ENCODE measurements at regions not wholly inside any gene's neighbourhood (a gene's known extent, or its start where the extent isn't known, plus 50 kb on each side); places are given as distances from the start of the nearest gene placed in this dataset.
"Not testable (repeated sequence)": the region's sequence is repeated elsewhere in the genome, so short reads cannot be mapped to it uniquely, and the experiment has no call there.

DNA sequence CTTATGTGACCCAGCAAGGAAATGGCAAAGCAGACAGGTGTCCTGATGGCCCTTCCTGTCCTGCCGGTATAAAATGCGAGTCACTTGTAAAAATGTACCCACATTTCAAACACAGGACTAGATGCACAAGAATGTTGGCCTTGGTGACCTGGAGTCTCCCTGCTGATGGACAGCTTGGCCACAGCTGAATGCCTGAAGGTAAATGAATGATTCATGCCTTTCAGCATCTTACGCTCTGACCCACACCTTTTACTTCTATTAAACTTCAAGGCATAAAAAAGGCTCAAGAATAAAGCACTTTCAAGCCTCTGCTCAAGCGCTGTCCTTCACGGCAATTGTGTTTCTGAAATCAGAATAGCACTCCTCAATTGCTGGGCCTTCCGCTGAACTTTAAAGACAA is 228.0 kb upstream of the SLCO3A1 start:
- DNase-seq = no peak

DNA sequence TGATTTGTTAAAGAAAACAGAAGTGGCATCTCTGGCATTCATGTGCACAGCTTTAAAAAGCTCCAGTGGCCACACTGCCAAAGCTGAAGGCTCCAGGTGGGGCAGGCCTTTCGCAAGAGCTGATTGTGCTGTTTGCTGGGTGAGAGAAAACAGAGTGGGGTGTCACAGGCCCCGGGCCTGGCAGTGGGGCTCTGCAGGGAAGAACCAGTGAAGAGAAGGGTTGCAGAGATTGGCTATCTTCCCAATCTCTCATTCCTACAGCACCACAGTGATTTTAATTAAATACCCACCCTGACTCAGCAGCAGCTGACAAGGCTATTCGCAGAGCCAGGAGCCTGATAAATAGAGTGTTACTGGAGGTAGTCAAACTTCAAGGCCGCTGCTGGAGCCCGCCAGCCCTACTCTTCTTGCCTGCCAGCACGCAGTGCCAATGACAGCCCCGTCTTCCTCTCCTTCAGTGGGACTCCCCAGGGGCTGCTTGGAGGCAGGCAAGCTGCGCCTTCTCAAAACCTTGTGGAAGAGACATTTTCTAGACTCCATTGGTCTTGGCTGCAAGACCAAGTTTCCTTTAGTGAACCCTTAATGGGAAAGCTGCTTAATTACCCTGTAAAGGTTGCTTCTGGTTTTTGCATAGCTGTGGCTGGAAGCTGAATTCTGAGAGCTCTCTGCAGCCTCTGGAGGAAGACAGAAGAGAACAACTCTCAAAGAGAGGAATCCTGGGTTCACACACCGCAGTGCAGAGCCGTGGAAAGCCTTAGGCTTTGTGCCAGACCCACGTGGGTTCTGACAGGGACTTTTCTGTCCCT is 225.8 kb upstream of the SLCO3A1 start:
- DNase-seq = no peak

- DNase-seq = no peak
Observed at GRCh38 chr15:91630090-91630489, 223.4 kb upstream of the SLCO3A1 start.

- no peak for DNase-seq
Observed at GRCh38 chr15:91632176-91632575, 221.3 kb upstream of the SLCO3A1 start.

DNA sequence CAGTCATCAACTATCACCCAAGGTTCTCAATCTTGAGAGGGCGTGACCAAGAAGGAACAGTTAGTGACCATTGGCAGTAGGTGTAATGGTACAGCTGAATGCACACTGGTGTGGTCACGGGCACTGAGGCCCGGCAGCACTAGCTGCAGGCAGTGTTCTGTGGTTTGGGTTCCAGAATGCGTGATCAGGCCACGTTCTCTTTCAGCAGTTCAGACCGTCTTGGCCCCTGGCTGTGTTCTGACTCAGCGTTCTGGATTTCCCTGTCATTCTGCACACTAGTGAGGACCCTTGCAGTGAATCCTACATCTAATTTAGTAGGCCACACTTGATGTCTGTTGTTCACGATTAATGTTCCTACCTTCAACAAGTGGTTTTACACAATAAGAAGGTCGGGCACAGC is 220.5 kb upstream of the SLCO3A1 start:
- DNase-seq = no peak

DNA sequence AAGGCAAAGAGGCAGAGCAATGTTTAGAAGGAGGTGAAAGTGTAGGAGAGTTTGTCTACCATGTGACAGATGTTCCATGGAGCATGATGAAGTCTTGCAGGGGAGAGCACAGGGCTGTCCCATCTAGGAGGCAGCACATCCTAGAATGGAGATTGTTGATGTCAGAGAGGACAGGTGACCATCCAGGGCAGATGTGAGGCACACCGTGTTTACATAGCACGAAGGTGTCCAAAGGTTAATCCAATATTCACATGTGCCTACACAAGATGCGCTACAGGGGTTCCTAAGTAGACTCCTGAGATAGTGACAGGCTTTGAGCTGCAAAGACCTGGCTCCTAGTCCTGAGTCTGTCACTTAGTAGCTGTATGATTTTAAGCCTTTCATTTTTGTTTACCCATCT is 219.3 kb upstream of the SLCO3A1 start:
- no peak for DNase-seq

DNA sequence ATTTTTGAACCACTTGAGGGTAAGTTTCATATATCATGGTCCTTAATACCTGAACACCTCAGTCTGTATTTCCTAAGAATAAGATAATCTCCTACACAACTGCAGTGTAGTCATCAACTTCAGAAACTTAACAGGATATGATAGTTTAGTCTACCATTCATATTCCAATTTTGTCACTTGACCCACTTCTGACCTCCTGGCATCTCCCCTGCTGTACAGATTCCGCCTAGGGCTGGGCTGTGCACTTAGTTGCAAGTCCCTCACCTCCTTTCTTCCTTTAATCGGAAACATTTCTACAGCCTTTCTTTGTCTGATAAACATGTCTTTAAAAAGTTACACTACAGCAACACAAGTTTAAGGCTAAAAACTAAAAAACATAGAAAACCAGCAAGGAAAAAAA is 218.4 kb upstream of the SLCO3A1 start:
- DNase-seq = no peak

DNA sequence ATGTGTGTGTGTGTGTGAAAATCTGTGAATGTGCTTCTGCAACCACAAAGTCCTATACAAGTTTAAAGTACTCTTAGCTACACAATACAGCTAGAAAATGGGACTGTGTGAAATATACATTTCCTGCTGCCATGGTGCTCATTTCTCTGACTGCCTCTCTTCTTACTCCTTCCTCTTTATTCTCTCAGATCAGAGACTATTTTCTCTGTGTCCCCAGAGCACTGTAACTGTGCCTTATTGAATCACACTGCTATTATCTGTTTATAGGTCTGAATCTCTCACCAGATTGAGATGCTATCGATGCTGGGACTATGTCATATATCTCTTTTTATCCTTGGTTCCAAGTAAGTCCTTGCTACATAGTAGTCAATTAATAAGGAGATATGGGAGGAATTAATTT is 217.9 kb upstream of the SLCO3A1 start:
- DNase-seq = no peak

DNA sequence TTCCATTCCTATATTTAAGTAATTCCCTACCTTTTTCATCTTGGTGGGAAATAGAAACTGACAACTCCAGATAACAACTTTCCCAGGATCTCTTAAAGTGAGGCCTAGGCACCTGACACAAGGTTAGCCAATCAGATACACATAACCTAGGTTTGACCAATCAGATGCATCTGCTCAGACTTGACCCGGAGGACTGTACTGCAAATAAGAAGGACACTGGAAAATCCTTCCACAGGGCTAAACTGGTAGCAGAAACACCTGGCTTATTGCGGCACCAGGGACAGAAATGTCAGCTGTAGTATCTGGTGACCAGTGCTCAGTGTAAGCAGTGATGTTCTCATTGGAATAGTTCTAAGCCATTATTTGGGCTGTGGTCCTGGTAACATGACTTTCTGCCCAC is 204.5 kb upstream of the SLCO3A1 start:
- DNase-seq = no peak

DNA sequence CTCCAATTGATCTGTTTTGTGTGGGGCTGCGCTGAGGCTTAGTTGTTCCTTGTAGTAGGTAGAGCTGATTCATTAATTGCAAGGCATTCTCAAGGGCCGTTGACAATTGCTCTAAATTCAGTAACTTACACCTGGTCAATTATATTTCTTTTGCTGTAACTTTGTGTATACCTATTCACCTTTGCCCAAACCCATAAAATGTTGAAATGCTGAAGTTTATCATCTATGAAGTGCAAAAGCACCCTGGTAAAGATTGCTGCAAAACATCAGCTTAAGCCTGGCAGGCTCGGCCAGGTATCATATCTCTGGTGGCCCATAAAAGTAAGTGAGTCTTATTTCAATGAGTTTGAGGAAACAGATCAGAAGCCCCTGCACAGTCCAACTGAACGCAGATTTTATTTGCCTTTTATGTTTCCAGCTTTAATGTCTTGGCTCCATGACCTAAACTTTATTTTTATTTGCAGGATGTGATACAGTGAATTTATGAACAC is 203.6 kb upstream of the SLCO3A1 start:
- no peak for DNase-seq

DNA sequence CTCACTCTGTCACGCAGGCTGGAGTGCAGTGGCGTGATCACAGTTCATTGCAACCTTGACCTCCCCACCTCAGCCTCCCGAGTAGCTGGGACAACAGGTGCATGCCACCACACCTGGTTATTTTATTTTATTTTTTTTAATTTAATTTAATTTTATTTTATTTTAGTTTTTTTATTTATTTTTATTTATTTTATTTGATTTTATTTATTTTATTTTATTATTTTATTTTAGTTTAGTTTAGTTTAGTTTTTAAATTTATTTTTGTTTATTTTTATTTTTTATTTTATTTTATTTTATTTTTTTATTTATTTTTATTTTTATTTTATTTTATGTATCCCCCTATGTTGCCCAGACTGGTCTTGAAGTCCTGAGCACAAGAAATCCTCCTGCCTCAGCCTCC is 202.3 kb upstream of the SLCO3A1 start:
- DNase-seq = no peak

DNA sequence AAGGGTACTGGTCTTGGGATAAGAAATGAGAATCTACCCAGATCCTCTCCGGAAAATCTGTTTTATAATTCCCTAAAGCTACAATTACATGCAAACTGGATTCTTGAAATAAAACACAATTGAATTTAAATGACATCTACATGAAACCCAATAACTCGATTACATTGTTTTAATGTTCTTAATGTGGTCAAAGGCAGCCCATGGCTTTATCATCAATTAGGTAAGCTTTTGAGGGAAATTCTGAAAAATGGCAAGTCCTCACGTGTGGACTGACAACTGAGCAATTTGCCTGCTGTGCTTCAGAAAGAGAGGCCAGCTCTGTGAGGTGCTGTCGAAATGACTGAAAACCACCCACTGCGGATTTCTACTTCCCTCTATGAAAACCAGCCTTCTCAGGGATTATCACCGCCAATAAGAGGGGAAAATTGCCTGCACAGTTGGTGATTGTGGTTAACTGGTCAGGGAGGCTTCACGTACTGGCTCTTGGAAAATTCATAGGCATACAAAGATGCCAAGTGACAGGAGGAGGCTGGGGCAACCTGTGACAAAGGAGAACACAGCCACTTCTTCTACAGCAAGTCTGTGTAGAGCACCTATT is 200.8 kb upstream of the SLCO3A1 start:
- no peak for DNase-seq

GRCh38 chr15:91655563-91656290 is 197.8 kb upstream of the SLCO3A1 start:
- DNase-seq = not testable (repeated sequence)

DNA sequence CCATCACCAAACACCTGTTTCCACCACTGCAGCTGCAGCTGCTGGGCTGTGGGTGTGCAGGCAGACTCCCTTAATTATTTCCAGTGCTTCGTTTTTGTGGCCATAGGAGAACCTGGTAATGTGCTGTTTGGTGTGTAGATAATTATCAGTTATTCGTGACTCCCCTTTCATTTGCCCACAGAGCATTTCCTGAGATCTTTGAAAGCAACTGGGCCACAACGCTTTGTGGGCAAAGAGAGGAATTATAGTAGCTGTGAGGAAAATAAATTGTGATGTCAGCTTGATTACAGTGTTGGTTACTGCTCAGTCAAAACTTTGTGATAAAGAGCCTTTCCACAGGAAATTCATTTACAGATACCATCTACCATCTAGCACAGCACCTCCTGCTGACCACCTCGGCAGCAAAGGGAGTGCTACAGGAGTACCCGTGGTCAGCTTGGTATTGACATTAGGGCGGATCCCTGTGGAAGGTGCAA is 193.3 kb upstream of the SLCO3A1 start:
- no peak for DNase-seq

DNA sequence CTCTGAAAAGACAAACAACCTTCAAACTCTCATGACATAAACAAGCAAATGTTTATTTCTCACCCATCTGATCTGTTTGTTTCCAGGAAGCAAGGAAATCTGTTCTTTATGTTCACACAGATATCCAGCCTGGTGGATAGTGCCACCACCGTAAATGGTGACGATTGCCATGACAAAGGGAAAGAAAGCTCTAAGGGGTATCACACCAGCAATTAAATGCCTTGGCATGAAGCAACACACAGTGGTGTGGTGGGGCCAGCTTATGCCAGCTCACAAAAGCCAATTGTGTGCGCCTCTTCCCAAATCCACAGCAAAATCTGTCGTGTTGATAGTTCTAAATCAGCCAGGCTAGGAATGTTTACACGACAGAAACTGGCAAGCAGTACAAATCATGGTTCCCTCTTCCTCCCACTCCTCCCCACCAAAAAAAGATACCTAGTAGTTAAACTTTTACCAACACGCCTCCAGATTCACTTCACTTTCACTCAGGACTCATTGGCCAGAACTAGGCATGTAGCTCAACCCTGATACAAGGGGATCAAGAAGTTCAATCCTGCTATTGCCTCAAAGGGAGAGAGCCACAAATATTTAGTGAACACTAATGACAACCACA is 189.2 kb upstream of the SLCO3A1 start:
- no peak for DNase-seq

- DNase-seq = no peak
Observed at GRCh38 chr15:91665212-91665611, 188.3 kb upstream of the SLCO3A1 start.

DNA sequence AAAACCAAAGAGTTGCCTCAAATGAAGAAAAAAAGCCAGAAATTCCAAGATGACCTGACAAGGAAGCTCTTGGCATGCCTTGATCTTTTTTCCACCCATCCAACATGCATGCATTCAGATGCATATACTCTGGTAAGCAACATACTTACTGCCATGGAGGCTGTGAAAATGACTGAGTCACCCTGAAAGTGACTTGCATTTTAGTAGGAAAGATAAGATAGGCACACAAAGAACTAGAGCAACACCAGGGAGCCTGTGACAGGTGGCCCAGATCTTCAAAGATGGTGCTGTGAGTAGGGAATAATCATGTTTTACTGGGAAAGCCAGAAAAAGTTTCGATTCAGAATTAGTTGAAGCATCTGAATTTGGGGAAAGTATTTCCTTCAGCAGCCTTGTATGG is 185.1 kb upstream of the SLCO3A1 start:
- no peak for DNase-seq

- no peak for DNase-seq
Observed at GRCh38 chr15:91670108-91670507, 183.4 kb upstream of the SLCO3A1 start.

DNA sequence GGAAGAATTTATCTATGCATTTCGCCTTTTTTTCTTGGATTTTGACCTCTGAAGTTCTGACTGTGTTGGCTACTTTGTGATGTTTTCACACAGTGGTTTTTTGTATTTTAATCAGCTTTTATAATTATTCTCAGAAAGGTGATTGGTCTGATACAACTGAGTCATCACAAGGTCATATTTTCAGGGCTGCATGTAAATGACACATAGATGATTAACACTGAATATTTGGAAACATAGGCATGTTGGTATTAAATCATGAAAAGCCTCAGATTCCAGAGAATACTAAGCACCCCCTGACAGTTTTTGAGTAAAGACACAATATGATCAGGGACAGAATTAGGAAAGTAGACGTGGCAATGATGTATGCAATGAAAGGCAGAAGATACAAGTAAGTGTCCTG is 175.5 kb upstream of the SLCO3A1 start:
- no peak for DNase-seq

DNA sequence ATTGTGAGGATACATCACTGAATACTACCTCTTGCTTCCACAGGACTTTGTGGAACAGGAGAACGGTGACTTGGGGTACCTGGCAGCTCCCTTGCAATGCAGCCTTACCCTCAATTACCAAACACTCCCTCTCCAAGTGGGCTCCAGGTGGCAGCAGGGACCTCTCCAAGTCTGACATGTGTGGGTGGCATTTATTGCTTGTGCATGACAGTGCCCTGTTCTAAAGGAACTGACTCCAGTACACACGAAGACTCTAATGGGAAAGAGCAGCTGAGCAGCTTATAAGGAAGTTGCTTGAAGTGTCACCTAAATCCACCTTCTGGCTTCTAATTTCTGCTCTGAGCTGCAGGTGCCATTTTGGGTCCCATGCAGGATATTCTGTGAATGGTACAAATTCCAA is 174.1 kb upstream of the SLCO3A1 start:
- no peak for DNase-seq

DNA sequence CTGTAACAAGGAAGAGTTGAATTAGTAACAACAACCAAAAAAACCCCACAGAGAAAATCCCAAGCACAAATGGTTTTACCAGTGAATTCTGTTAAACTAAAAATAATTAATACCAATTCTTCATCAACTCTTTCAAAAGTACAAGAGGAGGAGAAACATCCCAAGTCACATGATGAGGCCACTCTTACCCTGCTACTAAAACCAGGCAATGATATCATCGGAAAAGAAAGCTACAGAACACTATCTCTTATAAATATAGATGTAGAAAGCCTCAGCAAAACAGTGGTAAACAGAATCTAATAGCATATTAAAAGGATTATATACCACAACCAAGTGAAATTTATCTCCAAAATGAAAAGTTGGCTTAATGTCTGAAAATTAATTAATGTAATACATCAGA is 168.1 kb upstream of the SLCO3A1 start:
- DNase-seq = no peak

GRCh38 chr15:91688811-91689210 is 164.7 kb upstream of the SLCO3A1 start:
- DNase-seq = no peak

- no peak for DNase-seq
Observed at GRCh38 chr15:91689377-91689776, 164.1 kb upstream of the SLCO3A1 start.
